ENCODE measurements at regions not wholly inside any gene's neighbourhood (a gene's known extent, or its start where the extent isn't known, plus 50 kb on each side); places are given as distances from the start of the nearest gene placed in this dataset.

DNA sequence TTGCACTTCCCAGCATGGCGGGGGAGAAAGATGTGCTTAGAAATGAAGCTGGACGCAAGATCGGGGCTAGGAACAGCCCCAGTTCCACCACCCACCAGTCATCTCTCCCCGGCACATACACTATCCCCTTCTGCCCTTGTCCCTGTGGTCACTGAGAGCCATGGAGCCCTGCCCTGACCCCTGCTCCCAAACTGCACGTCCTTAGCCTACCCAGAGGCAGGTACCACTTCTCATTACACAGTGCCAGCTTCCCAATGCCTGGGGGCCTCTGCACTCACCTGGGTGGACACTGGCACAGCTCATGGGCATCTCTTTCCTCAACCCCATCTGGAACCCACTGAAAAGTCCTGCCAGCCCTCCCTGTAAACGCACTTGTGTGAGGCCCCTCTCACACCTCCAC, 139.3 kb upstream of the PRR20G start:
- TF ChIP-seq POLR2AphosphoS5 (IDR thresholded peaks at IDR 0.05) (no peak), POLR2A (IDR thresholded peaks at IDR 0.05) (no peak)
- TF ChIP-seq, protein P1, sequence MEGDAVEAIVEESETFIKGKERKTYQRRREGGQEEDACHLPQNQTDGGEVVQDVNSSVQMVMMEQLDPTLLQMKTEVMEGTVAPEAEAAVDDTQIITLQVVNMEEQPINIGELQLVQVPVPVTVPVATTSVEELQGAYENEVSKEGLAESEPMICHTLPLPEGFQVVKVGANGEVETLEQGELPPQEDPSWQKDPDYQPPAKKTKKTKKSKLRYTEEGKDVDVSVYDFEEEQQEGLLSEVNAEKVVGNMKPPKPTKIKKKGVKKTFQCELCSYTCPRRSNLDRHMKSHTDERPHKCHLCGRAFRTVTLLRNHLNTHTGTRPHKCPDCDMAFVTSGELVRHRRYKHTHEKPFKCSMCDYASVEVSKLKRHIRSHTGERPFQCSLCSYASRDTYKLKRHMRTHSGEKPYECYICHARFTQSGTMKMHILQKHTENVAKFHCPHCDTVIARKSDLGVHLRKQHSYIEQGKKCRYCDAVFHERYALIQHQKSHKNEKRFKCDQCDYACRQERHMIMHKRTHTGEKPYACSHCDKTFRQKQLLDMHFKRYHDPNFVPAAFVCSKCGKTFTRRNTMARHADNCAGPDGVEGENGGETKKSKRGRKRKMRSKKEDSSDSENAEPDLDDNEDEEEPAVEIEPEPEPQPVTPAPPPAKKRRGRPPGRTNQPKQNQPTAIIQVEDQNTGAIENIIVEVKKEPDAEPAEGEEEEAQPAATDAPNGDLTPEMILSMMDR (IDR thresholded peaks at IDR 0.05 in 8 of 11, conservative IDR thresholded peaks at IDR 0.05 in 3 of 11), result no peak
